ENCODE measurements at regions not wholly inside any gene's neighbourhood (a gene's known extent, or its start where the extent isn't known, plus 50 kb on each side); places are given as distances from the start of the nearest gene placed in this dataset.

DNA sequence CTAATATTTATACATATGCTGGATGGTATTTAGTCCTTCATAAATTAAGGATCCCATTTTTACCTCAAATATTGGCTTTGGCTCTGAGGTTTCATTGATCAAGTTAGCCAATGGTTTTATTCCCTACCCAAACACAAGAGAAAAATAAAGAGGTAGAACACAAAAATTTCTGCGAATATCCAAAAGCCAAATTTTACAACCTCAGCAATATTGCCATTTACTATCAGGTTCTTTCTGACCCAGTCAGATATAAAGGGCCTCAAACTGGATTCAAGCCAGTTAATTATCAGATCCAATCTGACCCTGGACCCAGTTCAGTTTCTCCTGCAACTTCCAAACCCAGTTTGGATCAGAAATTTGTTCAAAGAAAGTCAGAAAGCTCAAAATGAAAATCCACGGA is 998.1 kb downstream of the SI start:
- ChIA-PET CTCF (no interaction called here), POLR2A (ENCODE audit: low non-redundant PET) (no interaction called here)
- DNase-seq (ENCODE audit: low spot score): no peak
- TF ChIP-seq, protein P1, sequence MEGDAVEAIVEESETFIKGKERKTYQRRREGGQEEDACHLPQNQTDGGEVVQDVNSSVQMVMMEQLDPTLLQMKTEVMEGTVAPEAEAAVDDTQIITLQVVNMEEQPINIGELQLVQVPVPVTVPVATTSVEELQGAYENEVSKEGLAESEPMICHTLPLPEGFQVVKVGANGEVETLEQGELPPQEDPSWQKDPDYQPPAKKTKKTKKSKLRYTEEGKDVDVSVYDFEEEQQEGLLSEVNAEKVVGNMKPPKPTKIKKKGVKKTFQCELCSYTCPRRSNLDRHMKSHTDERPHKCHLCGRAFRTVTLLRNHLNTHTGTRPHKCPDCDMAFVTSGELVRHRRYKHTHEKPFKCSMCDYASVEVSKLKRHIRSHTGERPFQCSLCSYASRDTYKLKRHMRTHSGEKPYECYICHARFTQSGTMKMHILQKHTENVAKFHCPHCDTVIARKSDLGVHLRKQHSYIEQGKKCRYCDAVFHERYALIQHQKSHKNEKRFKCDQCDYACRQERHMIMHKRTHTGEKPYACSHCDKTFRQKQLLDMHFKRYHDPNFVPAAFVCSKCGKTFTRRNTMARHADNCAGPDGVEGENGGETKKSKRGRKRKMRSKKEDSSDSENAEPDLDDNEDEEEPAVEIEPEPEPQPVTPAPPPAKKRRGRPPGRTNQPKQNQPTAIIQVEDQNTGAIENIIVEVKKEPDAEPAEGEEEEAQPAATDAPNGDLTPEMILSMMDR (conservative IDR thresholded peaks at IDR 0.05; ENCODE audit: low read depth): no peak
- no peak overlapping the region for H3K27ac ChIP-seq

DNA sequence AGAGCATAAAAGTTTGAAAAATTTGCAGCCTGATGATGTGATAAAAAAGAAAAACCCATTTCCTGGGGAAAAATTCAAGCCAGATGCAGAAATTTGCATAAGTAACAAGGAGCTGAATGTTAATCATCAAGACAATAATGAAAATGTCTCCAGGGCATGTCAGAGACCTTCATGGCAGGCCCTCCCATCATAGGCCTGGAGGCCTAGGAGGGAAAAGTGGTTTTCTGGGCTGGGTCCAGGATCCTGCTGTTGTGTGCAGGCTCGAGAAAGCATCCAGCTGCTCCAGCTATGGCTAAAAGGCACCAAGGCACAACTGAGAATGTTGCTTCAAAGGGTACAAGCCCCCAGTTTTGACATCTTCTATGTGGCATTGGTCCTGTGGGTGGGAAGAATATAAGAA is 1014.0 kb downstream of the SI start:
- no peak for DNase-seq (ENCODE audit: low spot score)
- TF ChIP-seq, protein P1 (conservative IDR thresholded peaks at IDR 0.05; ENCODE audit: low read depth): no peak
- ChIA-PET POLR2A (ENCODE audit: low non-redundant PET) (no interaction called here), CTCF (no interaction called here)
- H3K27ac ChIP-seq: no peak overlapping the region

- CTCF ChIA-PET: interaction anchor here (0.7 kb wide), 1 partner anchor 1046 kb away, joined by 4 read pairs; no protein-coding TSS in a partner anchor
- DNase-seq (ENCODE audit: low spot score): no peak
- H3K27ac ChIP-seq: no peak overlapping the region
- TF ChIP-seq, protein P1 (conservative IDR thresholded peaks at IDR 0.05; ENCODE audit: low read depth): no peak
- POLR2A ChIA-PET (ENCODE audit: low non-redundant PET): no interaction called here
These were observed 1017.4 kb downstream of the SI start for GRCh38 chr3:164060923-164061322.

DNA sequence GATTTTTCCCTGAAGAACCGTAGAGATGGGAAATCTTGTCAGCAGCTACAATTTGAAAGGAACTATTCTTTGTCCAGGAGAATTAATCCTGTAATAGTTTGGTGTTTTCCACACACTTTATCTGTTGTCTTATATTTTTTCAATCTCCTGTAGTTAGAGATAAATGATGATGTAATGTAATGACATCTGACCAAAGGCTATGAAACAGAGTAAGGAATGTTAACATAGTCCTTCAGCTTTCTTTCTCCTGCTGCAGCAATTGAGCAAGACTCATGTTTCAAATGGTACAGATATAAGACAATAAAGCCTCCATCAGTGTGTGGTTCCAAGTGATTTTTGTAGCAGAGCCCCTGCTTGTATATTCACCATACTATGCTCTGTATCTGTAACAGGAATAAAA is 1028.4 kb downstream of the SI start:
- H3K27ac ChIP-seq: no peak overlapping the region
- ChIA-PET CTCF (interaction anchor here (0.8 kb wide), 1 partner anchor 99 kb away, joined by 5 read pairs; no protein-coding TSS in a partner anchor), POLR2A (ENCODE audit: low non-redundant PET) (no interaction called here)
- no peak for DNase-seq (ENCODE audit: low spot score)
- TF ChIP-seq, protein P1 (conservative IDR thresholded peaks at IDR 0.05; ENCODE audit: low read depth): no peak

- H3K27ac ChIP-seq: no peak overlapping the region
- ChIA-PET CTCF (interaction anchor here (0.6 kb wide), 1 partner anchor 338 kb away, joined by 3 read pairs; no protein-coding TSS in a partner anchor), POLR2A (ENCODE audit: low non-redundant PET) (no interaction called here)
- TF ChIP-seq, protein P1 (conservative IDR thresholded peaks at IDR 0.05; ENCODE audit: low read depth): no peak
- DNase-seq (ENCODE audit: low spot score): no peak
These were observed 1029.8 kb downstream of the SI start for GRCh38 chr3:164048451-164048850.

DNA sequence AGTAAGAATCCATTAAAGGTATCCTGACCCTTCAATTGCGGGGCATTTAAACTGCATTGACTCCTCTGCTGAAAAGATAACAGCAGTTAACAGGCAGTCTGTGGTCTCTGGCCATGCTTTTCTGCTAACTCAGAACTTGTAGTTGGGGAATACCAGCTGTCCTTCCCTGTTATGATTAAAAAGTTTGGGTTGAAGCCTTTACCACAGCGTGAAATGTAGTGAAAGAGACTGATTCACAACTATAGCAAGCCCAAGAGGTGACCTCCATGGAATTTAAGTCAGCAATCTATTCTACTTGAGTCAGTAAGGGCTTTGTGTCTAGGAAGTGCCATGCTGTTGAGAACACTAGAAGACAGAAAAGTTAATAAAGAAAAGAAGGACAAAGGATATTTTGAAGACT is 1037.3 kb downstream of the SI start:
- CTCF ChIA-PET: interaction anchor here (0.6 kb wide), 1 partner anchor 13 kb away, joined by 3 read pairs; no protein-coding TSS in a partner anchor
- POLR2A ChIA-PET (ENCODE audit: low non-redundant PET): no interaction called here
- TF ChIP-seq, protein P1 (conservative IDR thresholded peaks at IDR 0.05; ENCODE audit: low read depth): no peak
- no peak overlapping the region for H3K27ac ChIP-seq
- DNase-seq (ENCODE audit: low spot score): no peak

DNA sequence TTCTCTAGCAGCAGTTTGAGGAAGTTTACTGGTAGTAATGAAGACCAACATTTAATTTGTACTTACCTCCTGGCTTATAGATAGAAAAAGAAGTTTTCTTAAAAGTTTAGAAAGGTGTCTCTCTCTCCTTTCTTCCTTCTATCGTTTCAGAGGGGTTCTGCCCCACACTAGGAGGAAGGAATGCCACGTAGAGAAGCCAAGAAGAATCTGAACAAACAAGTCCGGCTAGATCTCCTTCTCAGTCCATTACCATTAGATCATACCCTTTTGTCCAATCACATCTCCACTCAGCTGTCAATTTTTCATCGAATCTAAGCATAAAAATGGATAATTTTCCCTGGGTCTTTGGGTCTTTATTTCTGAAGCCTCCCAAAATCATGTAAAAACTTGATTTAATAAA is 1048.1 kb downstream of the SI start:
- no peak for DNase-seq (ENCODE audit: low spot score)
- TF ChIP-seq, protein P1 (conservative IDR thresholded peaks at IDR 0.05; ENCODE audit: low read depth): no peak
- ChIA-PET POLR2A (ENCODE audit: low non-redundant PET) (no interaction called here), CTCF (no interaction called here)
- no peak overlapping the region for H3K27ac ChIP-seq
